ENCODE measurements at regions not wholly inside any gene's neighbourhood (a gene's known extent, or its start where the extent isn't known, plus 50 kb on each side); places are given as distances from the start of the nearest gene placed in this dataset.

DNA sequence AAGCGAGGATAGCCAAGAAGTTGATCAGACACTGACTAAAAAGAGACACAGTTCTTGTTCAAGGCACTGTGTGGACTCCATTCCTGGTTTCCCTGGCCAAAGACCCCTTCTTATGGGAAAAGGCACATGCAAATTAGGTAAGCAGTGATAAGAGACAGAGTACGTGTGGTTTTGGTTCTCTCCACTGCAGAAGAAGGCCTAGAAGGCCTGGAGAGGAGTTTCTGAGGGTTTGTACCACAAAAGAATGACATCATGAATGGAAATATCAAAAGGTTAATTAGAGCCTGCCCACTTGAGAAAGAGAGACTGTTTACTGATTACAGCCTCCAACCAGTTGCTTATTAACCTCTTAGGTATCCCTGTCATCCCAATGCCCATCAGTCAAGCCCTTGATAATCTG, 137.5 kb downstream of the ZNF365 start:
- CTCF ChIA-PET, result no interaction called here
- H3K4me3 ChIP-seq, result no peak overlapping the region
- DNase-seq (ENCODE audit: low read depth in 1 of 2, low spot score in 1 of 2) (no peak), ATAC-seq (no peak), FAIRE-seq (no peak)
- H3K9me3 ChIP-seq, result no peaks in the 10 kb centered on the region
- peak overlapping the region; percentile 59 to 70 for H3K27ac ChIP-seq
- H3K4me1 ChIP-seq, result peaks cover 28% of the 10 kb centered on the region
- POLR2A ChIA-PET, result no interaction called here
- TF ChIP-seq RCOR1 (IDR thresholded peaks at IDR 0.05; ENCODE audit: low read depth, low read length) (no peak), JUN (IDR thresholded peaks at IDR 0.05) (no peak), RFX5 (IDR thresholded peaks at IDR 0.05) (no peak), ESRRA (IDR thresholded peaks at IDR 0.05; ENCODE audit: borderline replicate concordance, low read length) (no peak), MYC (IDR thresholded peaks at IDR 0.05; ENCODE audit: borderline replicate concordance, low read length) (no peak), TFCP2L1 (CRISPR knock-in tag; IDR thresholded peaks at IDR 0.05) (no peak), SMC3 (IDR thresholded peaks at IDR 0.05) (no peak), JUNB (IDR thresholded peaks at IDR 0.05) (no peak), FOSL2 (IDR thresholded peaks at IDR 0.05) (no peak), FOSL2 (CRISPR knock-in tag; IDR thresholded peaks at IDR 0.05) (no peak), POLR2A (IDR thresholded peaks at IDR 0.05; ENCODE audit: low read length) (no peak), RNF2 (IDR thresholded peaks at IDR 0.05; ENCODE audit: borderline replicate concordance, low read depth) (no peak), ZC3H11A (IDR thresholded peaks at IDR 0.05) (no peak), CBX8 (IDR thresholded peaks at IDR 0.05) (no peak), GATA3 (IDR thresholded peaks at IDR 0.05; ENCODE audit: borderline replicate concordance) (no peak), CBX2 (IDR thresholded peaks at IDR 0.05; ENCODE audit: borderline replicate concordance, low read depth) (no peak), CEBPB (IDR thresholded peaks at IDR 0.05) (no peak)
- TF ChIP-seq, protein P1, sequence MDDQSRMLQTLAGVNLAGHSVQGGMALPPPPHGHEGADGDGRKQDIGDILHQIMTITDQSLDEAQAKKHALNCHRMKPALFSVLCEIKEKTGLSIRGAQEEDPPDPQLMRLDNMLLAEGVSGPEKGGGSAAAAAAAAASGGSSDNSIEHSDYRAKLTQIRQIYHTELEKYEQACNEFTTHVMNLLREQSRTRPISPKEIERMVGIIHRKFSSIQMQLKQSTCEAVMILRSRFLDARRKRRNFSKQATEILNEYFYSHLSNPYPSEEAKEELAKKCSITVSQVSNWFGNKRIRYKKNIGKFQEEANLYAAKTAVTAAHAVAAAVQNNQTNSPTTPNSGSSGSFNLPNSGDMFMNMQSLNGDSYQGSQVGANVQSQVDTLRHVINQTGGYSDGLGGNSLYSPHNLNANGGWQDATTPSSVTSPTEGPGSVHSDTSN (IDR thresholded peaks at IDR 0.05), result no peak
- TF ChIP-seq, protein P2, sequence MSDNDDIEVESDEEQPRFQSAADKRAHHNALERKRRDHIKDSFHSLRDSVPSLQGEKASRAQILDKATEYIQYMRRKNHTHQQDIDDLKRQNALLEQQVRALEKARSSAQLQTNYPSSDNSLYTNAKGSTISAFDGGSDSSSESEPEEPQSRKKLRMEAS (IDR thresholded peaks at IDR 0.05), result no peak
- WGBS (ENCODE audit: missing lambda C conversion rate), result 65% methylated on average over 2 of the region's 2 CpGs
- H3K4me2 ChIP-seq, result peak overlapping the region; percentile 59

DNA sequence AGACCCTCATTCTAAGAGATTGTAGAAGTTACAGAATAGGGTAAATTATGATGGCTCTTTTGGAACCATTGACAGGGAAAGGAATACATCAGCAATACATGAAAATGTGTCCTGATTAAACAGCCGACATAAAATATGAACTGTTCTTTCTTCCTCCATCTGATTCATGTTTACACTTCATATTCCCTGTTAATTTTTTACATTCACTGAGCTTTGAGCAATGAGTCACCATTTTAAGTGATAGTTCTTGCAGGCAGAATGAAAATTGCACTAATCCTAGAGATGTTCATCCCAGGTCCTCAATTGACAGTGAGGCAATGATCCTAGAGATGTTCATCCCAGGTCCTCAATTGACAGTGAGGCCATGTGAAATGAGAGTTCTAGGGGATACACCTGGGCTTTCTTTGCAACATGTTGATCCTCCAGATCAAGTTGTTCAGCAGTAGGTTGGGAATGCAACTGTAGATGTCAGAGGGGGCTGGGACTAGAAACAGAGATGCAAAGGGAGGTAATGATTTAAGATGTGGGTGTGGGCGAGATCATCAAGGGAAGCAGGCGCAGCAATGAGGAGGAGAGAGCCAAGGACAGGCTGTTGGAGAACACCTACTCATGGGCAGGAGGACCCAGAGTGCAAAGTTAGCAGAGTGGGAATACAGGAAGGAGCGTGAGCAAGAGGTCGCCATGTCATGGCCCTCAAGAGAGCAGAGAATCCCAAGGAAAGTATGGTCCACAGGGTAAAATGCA, 138.7 kb downstream of the ZNF365 start:
- DNase-seq (ENCODE audit: low read depth in 1 of 2, low spot score in 1 of 2), result peak; percentile 12 to 26
- POLR2A ChIA-PET, result no interaction called here

More for the DNA sequence above, 138.7 kb downstream of the ZNF365 start:
- ATAC-seq (peak; percentile 53 to 56; a peak in 5 of 6 replicates), FAIRE-seq (peak; percentile 13)
- 72% methylated on average over 5 of the region's 5 CpGs for WGBS (ENCODE audit: missing lambda C conversion rate)
- H3K4me3 ChIP-seq, result no peak overlapping the region
- peak overlapping the region; percentile 59 for H3K4me2 ChIP-seq
- no peak for TF ChIP-seq NPAS2 (CRISPR knock-in tag; IDR thresholded peaks at IDR 0.05; ENCODE audit: borderline replicate concordance)
- TF ChIP-seq TP53 (CRISPR knock-in tag; IDR thresholded peaks at IDR 0.05), result no peak
- TF ChIP-seq FOSL2 (IDR thresholded peaks at IDR 0.05), result peak; percentile 54; the same call in 1 of the 2 replicates
- peak; percentile 86 for TF ChIP-seq FOSL2 (CRISPR knock-in tag; IDR thresholded peaks at IDR 0.05)
- TF ChIP-seq, protein P3, sequence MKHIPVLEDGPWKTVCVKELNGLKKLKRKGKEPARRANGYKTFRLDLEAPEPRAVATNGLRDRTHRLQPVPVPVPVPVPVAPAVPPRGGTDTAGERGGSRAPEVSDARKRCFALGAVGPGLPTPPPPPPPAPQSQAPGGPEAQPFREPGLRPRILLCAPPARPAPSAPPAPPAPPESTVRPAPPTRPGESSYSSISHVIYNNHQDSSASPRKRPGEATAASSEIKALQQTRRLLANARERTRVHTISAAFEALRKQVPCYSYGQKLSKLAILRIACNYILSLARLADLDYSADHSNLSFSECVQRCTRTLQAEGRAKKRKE (CRISPR knock-in tag; IDR thresholded peaks at IDR 0.05; ENCODE audit: low read depth), result no peak
- TF ChIP-seq CHD4 (IDR thresholded peaks at IDR 0.05; ENCODE audit: borderline replicate concordance), result no peak
- peak; percentile 34; the same call in 1 of the 2 replicates for TF ChIP-seq JUNB (IDR thresholded peaks at IDR 0.05)
- no peak for TF ChIP-seq POLR2A (IDR thresholded peaks at IDR 0.05; ENCODE audit: low read length)
- TF ChIP-seq RCOR1 (IDR thresholded peaks at IDR 0.05; ENCODE audit: low read depth, low read length), result no peak
- TF ChIP-seq HEYL (CRISPR knock-in tag; IDR thresholded peaks at IDR 0.05), result no peak
- TF ChIP-seq ZC3H11A (IDR thresholded peaks at IDR 0.05), result no peak
- TF ChIP-seq EHMT2 (IDR thresholded peaks at IDR 0.05; ENCODE audit: low read depth), result no peak
- TF ChIP-seq SMC3 (IDR thresholded peaks at IDR 0.05), result no peak
- no peak for TF ChIP-seq RARB (CRISPR knock-in tag; IDR thresholded peaks at IDR 0.05)
- no peak for TF ChIP-seq CHD2 (IDR thresholded peaks at IDR 0.05; ENCODE audit: low read length, partially characterized antibody)
- TF ChIP-seq, protein P4, sequence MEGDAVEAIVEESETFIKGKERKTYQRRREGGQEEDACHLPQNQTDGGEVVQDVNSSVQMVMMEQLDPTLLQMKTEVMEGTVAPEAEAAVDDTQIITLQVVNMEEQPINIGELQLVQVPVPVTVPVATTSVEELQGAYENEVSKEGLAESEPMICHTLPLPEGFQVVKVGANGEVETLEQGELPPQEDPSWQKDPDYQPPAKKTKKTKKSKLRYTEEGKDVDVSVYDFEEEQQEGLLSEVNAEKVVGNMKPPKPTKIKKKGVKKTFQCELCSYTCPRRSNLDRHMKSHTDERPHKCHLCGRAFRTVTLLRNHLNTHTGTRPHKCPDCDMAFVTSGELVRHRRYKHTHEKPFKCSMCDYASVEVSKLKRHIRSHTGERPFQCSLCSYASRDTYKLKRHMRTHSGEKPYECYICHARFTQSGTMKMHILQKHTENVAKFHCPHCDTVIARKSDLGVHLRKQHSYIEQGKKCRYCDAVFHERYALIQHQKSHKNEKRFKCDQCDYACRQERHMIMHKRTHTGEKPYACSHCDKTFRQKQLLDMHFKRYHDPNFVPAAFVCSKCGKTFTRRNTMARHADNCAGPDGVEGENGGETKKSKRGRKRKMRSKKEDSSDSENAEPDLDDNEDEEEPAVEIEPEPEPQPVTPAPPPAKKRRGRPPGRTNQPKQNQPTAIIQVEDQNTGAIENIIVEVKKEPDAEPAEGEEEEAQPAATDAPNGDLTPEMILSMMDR (IDR thresholded peaks at IDR 0.05), result no peak
- H3K27ac ChIP-seq, result peak overlapping the region; percentile 59 to 70
- no peaks in the 10 kb centered on the region for H3K9me3 ChIP-seq
- CTCF ChIA-PET, result no interaction called here
- H3K4me1 ChIP-seq, result peaks cover 28% of the 10 kb centered on the region
